ENCODE measurements at regions not wholly inside any gene's neighbourhood (a gene's known extent, or its start where the extent isn't known, plus 50 kb on each side); places are given as distances from the start of the nearest gene placed in this dataset.
A peak's percentile ranks its signal among the peaks of the same experiment; 100 is the strongest.
"Not testable (repeated sequence)": the region's sequence is repeated elsewhere in the genome, so short reads cannot be mapped to it uniquely, and the experiment has no call there.

GRCh38 chr5:63768221-63768620, 194.0 kb downstream of the HTR1A start:
- Histone ChIP-seq H3K27ac (no peak overlapping the region), H3K36me3 (replicated peaks in 1 of 2; ENCODE audit: insufficient read depth in 1 of 2, low read depth in 2 of 2) (no peaks in the 10 kb centered on the region), H3K27me3 (no peaks in the 10 kb centered on the region), H3K9me3 (no peaks in the 10 kb centered on the region), H3K4me1 (no peaks in the 10 kb centered on the region), H3K4me3 (no peak overlapping the region)
- no peak for ATAC-seq
- no peak for DNase-seq
- 61 to 67% methylated on average over 4 of the region's 4 CpGs for WGBS, 2 donors
- no peak for TF ChIP-seq POLR2A (IDR thresholded peaks at IDR 0.05)
- TF ChIP-seq, protein P1, sequence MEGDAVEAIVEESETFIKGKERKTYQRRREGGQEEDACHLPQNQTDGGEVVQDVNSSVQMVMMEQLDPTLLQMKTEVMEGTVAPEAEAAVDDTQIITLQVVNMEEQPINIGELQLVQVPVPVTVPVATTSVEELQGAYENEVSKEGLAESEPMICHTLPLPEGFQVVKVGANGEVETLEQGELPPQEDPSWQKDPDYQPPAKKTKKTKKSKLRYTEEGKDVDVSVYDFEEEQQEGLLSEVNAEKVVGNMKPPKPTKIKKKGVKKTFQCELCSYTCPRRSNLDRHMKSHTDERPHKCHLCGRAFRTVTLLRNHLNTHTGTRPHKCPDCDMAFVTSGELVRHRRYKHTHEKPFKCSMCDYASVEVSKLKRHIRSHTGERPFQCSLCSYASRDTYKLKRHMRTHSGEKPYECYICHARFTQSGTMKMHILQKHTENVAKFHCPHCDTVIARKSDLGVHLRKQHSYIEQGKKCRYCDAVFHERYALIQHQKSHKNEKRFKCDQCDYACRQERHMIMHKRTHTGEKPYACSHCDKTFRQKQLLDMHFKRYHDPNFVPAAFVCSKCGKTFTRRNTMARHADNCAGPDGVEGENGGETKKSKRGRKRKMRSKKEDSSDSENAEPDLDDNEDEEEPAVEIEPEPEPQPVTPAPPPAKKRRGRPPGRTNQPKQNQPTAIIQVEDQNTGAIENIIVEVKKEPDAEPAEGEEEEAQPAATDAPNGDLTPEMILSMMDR (IDR thresholded peaks at IDR 0.05) = no peak
- intact Hi-C loops (cut with DNase I) = no loop called here

DNA sequence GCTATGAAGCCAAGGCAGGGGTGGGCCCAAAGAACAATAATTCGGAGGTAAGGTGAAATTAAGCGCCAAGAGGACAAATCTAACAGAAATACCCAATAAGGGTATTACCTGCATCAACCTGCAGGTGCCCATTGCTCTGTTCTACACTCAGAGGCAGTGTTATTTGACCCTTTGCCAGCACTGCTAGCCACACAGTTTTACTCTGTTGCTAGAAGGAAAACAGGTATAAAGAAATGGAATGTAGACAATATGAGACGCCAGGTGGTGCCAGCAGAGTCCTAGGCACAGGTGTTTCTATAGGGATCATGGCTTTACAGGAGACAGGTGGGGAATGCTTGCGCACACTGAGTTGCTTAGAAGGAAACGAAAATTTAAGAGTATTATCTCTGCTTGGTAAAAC, 201.3 kb downstream of the HTR1A start:
- no peak overlapping the region for H3K27ac ChIP-seq
- intact Hi-C loops (cut with DNase I) = no loop called here
- TF ChIP-seq, protein P1 (IDR thresholded peaks at IDR 0.05) = peak in 1 of 7 experiments; percentile 8
- no peak for TF ChIP-seq POLR2A (IDR thresholded peaks at IDR 0.05)
- no peaks in the 10 kb centered on the region for H3K36me3 ChIP-seq (replicated peaks in 1 of 2; ENCODE audit: insufficient read depth in 1 of 2, low read depth in 2 of 2)
- no peak for ATAC-seq
- peak in 2 of 4 donors; percentile 13 to 29 for DNase-seq
- WGBS, 2 donors = 71 to 81% methylated on average over 5 of the region's 5 CpGs
- H3K9me3 ChIP-seq = no peaks in the 10 kb centered on the region
- no peaks in the 10 kb centered on the region for H3K4me1 ChIP-seq
- H3K27me3 ChIP-seq = no peaks in the 10 kb centered on the region
- no peak overlapping the region for H3K4me3 ChIP-seq

DNA sequence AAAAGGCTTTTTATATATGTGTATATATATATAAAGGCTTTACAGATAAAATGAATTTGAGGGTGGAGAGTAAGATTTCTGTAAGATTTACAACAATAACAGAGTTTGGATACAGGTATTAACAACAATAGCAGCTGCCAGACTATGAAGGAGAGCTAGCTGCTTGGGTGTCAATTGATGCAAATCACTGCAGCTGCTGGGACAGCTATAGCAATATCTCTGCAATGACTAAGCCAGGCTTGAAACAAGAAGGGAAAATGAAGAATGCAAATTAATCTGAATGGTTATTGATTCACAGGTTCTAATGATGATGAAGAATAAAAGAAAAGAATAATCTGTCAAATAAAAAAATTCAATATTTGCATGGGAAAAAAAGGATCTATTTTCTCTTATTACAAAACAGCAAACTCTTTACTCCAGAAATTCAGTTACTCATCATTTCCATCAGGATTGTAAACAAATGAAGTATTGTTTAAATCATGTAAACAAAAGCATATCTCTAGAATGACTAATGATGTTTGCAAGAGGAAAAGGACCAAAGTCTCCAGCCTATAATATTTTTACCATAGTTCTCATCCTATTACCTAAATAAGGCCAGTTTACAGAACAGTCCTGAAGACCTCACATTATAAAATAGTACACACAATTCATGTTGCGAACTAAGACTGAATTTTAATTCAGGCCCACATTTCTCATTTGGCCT, 219.0 kb downstream of the HTR1A start:
- DNase-seq = no peak
- 93 to 100% methylated on average over 1 of the region's 1 CpG for WGBS, 2 donors
- Histone ChIP-seq H3K36me3 (replicated peaks in 1 of 2; ENCODE audit: insufficient read depth in 1 of 2, low read depth in 2 of 2) (no peaks in the 10 kb centered on the region), H3K4me3 (no peak overlapping the region), H3K27me3 (no peaks in the 10 kb centered on the region), H3K4me1 (no peaks in the 10 kb centered on the region), H3K9me3 (no peaks in the 10 kb centered on the region), H3K27ac (no peak overlapping the region)
- TF ChIP-seq, protein P1 (IDR thresholded peaks at IDR 0.05) = no peak
- no peak for TF ChIP-seq POLR2A (IDR thresholded peaks at IDR 0.05)
- no peak for ATAC-seq
- intact Hi-C loops (cut with DNase I) = no loop called here

DNA sequence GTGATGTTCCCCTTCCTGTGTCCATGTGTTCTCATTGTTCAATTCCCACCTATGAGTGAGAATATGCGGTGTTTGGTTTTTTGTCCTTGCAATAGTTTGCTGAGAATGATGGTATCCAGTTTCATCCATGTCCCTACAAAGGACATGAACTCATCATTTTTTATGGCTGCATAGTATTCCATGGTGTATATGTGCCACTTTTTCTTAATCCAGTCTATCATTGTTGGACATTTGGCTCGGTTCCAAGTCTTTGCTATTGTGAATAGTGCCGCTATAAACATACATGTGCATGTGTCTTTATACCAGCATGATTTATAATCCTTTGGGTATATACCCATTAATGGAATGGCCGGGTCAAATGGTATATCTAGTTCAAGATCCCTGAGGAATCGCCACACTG, 229.4 kb downstream of the HTR1A start:
- H3K36me3 ChIP-seq (replicated peaks in 1 of 2; ENCODE audit: insufficient read depth in 1 of 2, low read depth in 2 of 2); H3K27me3 ChIP-seq; DNase-seq; H3K9me3 ChIP-seq; H3K4me1 ChIP-seq; ATAC-seq; H3K4me3 ChIP-seq; H3K27ac ChIP-seq; intact Hi-C loops (cut with DNase I): not testable (repeated sequence)
- WGBS, 2 donors = 77 to 79% methylated on average over 5 of the region's 5 CpGs

- Histone ChIP-seq H3K27ac (no peak overlapping the region), H3K4me3 (no peak overlapping the region), H3K9me3 (no peaks in the 10 kb centered on the region), H3K27me3 (no peaks in the 10 kb centered on the region), H3K36me3 (replicated peaks in 1 of 2; ENCODE audit: insufficient read depth in 1 of 2, low read depth in 2 of 2) (no peaks in the 10 kb centered on the region), H3K4me1 (no peaks in the 10 kb centered on the region)
- TF ChIP-seq, protein P1 (IDR thresholded peaks at IDR 0.05) = no peak
- no peak for TF ChIP-seq POLR2A (IDR thresholded peaks at IDR 0.05)
- DNase-seq (no peak), ATAC-seq (no peak)
- WGBS, 2 donors = 60 to 63% methylated on average over 1 of the region's 1 CpG
- intact Hi-C loops (cut with DNase I) = no loop called here
These were observed 234.7 kb downstream of the HTR1A start for GRCh38 chr5:63727583-63727982.
